GM12864 (cell line): ENCODE measurements at regions not wholly inside any gene's neighbourhood (a gene's known extent, or its start where the extent isn't known, plus 50 kb on each side); places are given as distances from the start of the nearest gene placed in this dataset.

Source experiments
- DNase-seq: peaks from one replicate; pipeline ENCODE4 v3.0.0-alpha.2; 2011; ENCODE audit warnings: low read depth
- H3K4me3 ChIP-seq: 2 replicates; pipeline ENCODE4 v1.5.1; 2011; ENCODE audit warnings: mild to moderate bottlenecking, low read depth, low read length, control low read depth
- TF ChIP-seq, protein P1 (sequence below): IDR thresholded peaks from 2 replicates; pipeline ENCODE4 v1.5.1; 2011; ENCODE audit warnings: low read depth, mild to moderate bottlenecking, moderate library complexity, low read length, control low read depth, inconsistent platforms; ENCODE audit errors: missing control alignments

DNA sequence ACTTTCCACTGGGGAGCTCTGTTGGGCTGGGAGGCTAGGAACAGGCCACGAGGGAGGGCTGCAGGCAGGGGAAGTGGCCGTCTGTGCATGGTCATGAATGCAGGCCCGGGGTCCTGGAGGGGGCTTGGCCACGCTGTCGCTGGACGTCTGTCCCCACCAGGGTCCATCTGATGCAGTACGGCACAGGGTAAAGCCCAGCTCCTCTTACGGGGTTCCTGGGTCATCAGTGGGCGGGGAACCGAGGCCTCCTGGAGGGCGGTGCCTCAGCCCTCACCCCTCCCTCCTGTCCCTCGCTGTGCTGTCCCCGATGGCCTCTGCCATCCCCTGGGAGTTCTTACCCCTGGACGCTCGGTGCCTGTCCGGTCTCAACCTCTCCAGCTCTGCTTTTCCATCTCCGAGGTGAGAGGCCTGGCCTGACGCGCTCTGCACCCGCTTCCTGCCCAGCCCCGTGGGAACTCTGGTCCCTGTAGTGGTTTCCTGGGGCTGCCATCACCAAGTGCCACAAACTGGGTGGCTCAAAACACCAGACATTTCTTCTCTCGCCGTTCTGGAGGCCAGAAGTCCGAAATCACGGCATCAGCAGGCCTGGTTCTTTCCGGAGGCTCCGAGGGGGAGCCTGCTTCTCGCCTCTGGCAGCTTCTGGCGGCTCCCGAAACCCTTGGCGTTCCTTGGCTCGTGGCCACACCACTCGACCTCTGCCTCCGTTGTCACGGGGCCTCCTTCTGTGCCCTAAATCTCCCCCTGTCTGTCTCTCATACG is 182.8 kb downstream of the SEC14L1 start:
- TF ChIP-seq, protein P1, sequence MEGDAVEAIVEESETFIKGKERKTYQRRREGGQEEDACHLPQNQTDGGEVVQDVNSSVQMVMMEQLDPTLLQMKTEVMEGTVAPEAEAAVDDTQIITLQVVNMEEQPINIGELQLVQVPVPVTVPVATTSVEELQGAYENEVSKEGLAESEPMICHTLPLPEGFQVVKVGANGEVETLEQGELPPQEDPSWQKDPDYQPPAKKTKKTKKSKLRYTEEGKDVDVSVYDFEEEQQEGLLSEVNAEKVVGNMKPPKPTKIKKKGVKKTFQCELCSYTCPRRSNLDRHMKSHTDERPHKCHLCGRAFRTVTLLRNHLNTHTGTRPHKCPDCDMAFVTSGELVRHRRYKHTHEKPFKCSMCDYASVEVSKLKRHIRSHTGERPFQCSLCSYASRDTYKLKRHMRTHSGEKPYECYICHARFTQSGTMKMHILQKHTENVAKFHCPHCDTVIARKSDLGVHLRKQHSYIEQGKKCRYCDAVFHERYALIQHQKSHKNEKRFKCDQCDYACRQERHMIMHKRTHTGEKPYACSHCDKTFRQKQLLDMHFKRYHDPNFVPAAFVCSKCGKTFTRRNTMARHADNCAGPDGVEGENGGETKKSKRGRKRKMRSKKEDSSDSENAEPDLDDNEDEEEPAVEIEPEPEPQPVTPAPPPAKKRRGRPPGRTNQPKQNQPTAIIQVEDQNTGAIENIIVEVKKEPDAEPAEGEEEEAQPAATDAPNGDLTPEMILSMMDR, result no peak
- H3K4me3 ChIP-seq, result peak overlapping the region; percentile 85
- DNase-seq, result no peak

DNA sequence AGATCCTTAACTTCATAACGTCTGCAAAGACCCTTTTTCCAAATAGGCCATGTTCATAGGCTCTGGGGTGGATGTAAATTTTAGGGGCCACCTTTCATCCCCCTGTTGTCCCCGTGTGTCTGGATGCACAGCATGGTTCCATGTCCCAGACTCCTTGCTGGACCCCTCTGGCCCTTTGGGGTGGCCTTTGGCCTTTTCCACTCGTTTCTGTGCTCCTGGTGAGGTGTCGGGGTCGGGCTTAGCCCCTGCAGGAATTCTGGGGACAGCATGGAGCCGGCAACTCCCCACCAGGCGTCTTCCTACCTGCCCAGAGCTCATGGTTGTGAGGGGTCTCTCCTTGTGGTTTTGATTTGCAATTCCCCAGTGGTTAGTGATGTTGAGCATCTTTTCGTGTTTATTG is 183.5 kb downstream of the SEC14L1 start:
- TF ChIP-seq, protein P1, result no peak
- no peak for DNase-seq
- peak overlapping the region; percentile 85 for H3K4me3 ChIP-seq

DNA sequence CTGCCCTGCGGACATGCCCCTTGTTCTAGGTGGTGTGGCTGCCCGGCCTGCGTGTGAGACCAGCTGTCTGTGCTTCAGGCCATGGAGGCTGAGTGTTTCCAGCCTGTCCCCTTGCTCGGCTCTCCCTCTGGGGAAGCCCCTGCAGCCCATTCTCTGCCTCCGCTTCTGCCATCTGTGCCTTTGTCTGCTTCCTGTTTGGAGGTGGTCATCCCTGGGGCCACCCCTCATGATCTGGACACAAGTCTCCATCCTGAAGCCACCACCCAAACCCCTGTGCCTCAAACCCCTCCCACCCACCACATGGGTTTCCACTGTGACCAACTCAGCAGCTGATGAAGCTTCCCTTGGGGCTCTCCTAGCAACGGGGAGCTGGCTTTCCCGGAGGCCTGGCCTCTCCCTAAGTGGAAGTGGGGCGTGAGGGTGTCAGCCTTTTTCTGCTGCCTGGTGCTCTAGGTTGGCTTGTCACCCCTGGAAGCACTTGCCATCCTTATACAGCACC is 184.9 kb downstream of the SEC14L1 start:
- no peak for DNase-seq
- H3K4me3 ChIP-seq, result peak overlapping the region; percentile 15
- TF ChIP-seq, protein P1, result no peak

DNA sequence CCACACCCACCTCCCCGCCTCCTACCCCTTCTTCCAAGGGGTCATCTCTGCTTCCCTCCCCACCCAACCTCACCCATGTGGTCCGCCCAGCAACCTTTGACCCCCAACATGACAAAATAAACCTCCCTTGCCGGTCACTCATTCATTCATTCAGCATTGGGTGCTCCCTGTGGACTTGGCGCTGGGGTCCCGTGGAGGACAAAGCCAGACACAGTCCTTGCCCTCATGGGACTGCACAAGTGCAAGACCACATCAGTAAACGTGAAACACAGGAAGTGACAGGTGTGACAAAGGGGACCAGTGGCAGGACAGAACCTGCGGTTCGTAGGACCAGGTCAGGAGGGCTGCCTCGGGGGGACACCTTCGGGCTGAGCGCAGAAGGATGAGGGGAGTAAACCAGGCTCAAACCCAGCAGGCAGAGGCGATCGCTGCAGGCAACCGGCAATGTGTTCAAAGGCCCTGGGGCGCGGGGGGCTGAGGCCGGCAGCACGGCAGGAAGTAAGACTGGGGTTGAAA is 185.4 kb downstream of the SEC14L1 start:
- no peak for DNase-seq
- TF ChIP-seq, protein P1, result no peak
- H3K4me3 ChIP-seq, result no peak overlapping the region

DNA sequence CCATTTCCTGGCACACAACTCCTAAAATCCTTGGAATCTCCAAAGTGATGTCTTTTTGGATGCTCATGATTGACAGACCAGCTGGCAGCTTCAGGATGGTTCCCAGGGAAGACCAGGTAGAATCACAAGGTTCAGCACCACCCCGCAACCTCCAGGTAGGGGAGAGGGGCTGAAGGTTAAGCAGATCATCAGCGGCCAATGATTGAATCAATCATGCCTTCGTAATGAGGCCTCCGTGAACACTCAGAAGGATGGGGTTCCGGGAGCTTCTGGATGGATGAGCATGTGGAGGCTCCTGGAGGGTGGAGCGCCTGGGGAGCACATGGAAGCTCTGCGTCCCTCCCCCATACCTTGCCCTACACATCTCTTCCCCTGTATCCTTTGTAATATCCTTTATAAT is 185.9 kb downstream of the SEC14L1 start:
- DNase-seq, result no peak
- no peak overlapping the region for H3K4me3 ChIP-seq
- TF ChIP-seq, protein P1, result no peak

DNA sequence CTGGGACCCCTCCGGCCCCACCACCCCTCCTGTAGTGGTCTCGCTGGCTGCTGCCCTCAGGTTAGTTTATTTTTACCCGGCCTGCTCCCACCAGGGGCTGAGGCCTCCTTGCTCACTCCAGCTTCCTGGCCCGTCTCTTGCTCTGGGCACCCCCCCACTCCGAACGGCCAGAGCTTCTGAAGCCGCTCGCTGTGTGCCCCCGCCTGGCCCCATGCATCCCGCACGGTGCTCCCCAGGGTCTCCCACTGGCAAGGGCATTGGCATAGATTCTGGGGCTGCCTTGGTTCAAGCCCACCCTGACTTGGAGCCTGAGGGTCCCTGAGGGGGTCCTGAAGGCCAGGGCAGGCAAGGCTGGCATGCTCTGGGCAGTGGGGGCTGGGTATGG is 186.4 kb downstream of the SEC14L1 start:
- H3K4me3 ChIP-seq, result no peak overlapping the region
- TF ChIP-seq, protein P1, result no peak
- no peak for DNase-seq
